ENCODE measurements at regions not wholly inside any gene's neighbourhood (a gene's known extent, or its start where the extent isn't known, plus 50 kb on each side); places are given as distances from the start of the nearest gene placed in this dataset.
"Not testable (repeated sequence)": the region's sequence is repeated elsewhere in the genome, so short reads cannot be mapped to it uniquely, and the experiment has no call there.

DNA sequence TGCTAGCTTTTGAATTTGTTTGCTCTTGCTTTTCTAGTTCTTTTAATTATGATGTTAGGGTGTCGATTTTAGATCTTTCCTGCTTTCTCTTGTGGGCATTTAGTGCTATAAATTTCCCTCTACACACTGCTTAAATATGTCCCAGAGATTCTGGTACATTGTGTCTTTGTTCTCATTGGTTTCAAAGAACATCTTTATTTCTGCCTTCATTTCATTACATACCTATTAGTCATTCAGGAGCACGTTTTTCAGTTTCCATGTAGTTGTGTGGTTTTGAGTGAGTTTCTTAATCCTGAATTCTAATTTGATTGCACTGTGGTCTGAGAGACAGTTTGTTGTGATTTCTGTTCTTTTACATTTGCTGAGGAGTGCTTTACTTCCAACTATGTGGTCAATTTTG, 51.2 kb upstream of the MB21D2 start:
- H3K9me3 Mint-ChIP-seq; H3K27me3 Mint-ChIP-seq (ENCODE audit: insufficient read depth); H3K36me3 Mint-ChIP-seq (ENCODE audit: low read depth); H3K4me3 Mint-ChIP-seq: not testable (repeated sequence)
- H3K27ac Mint-ChIP-seq: peak overlapping the region; percentile 24
- DNase-seq: peak; percentile 48
- H3K4me1 Mint-ChIP-seq (ENCODE audit: low read depth): peaks cover 19% of the 10 kb centered on the region

GRCh38 chr3:192980632-192981031, 63.0 kb upstream of the MB21D2 start:
- H3K4me3 Mint-ChIP-seq: no peak overlapping the region
- no peaks in the 10 kb centered on the region for H3K9me3 Mint-ChIP-seq
- no peak overlapping the region for H3K27ac Mint-ChIP-seq
- H3K36me3 Mint-ChIP-seq (ENCODE audit: low read depth): no peaks in the 10 kb centered on the region
- no peak for TF ChIP-seq CTCF (IDR thresholded peaks at IDR 0.05)
- H3K27me3 Mint-ChIP-seq (ENCODE audit: insufficient read depth): no peaks in the 10 kb centered on the region
- H3K4me1 Mint-ChIP-seq (ENCODE audit: low read depth): no peaks in the 10 kb centered on the region
- DNase-seq: no peak

- no peaks in the 10 kb centered on the region for H3K9me3 Mint-ChIP-seq
- no peak for TF ChIP-seq CTCF (IDR thresholded peaks at IDR 0.05)
Measured at GRCh38 chr3:192986379-192986778, 68.7 kb upstream of the MB21D2 start.

GRCh38 chr3:192991356-192991755, 73.7 kb upstream of the MB21D2 start:
- no peak for DNase-seq
- Mint-ChIP-seq H3K36me3 (ENCODE audit: low read depth) (no peaks in the 10 kb centered on the region), H3K9me3 (no peaks in the 10 kb centered on the region), H3K4me3 (no peak overlapping the region), H3K27me3 (ENCODE audit: insufficient read depth) (peaks cover 1% of the 10 kb centered on the region; the same call in 1 of the 2 replicates), H3K4me1 (ENCODE audit: low read depth) (peaks cover 20% of the 10 kb centered on the region), H3K27ac (no peak overlapping the region)
- TF ChIP-seq CTCF (IDR thresholded peaks at IDR 0.05): no peak

More at GRCh38 chr3:192986379-192986778, 68.7 kb upstream of the MB21D2 start:
- no peaks in the 10 kb centered on the region for H3K27me3 Mint-ChIP-seq (ENCODE audit: insufficient read depth)
- peaks cover 10% of the 10 kb centered on the region for H3K4me1 Mint-ChIP-seq (ENCODE audit: low read depth)
- no peaks in the 10 kb centered on the region for H3K36me3 Mint-ChIP-seq (ENCODE audit: low read depth)
- no peak overlapping the region for H3K4me3 Mint-ChIP-seq
- H3K27ac Mint-ChIP-seq: no peak overlapping the region
- DNase-seq: peak; percentile 17

GRCh38 chr3:192992361-192992760, 74.7 kb upstream of the MB21D2 start:
- H3K4me3 Mint-ChIP-seq: no peak overlapping the region
- H3K4me1 Mint-ChIP-seq (ENCODE audit: low read depth): peaks cover 17% of the 10 kb centered on the region
- peaks cover 3% of the 10 kb centered on the region for H3K27me3 Mint-ChIP-seq (ENCODE audit: insufficient read depth)

DNA sequence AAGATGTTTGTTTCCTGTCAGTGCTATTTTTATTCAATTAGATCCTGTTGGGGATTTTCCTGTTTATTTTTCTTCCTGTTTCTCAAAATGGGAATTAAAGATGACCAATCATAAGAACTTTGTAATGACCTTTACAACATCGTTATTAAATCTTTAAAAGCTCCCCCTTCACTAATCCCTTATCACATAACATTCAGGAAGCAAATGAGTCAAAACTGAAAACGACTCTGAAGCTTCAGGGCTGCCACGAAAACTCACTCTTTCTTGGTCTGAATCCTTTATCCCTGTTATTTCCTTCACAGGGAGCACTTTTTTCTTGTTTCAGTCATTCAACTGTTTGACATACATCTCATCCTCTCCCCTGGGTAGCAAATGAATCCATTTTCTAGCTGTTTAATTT, 75.8 kb upstream of the MB21D2 start:
- TF ChIP-seq CTCF (IDR thresholded peaks at IDR 0.05): no peak
- Mint-ChIP-seq H3K36me3 (ENCODE audit: low read depth) (no peaks in the 10 kb centered on the region), H3K27me3 (ENCODE audit: insufficient read depth) (peaks cover 3% of the 10 kb centered on the region), H3K9me3 (no peaks in the 10 kb centered on the region), H3K4me3 (peak overlapping the region; percentile 42), H3K4me1 (ENCODE audit: low read depth) (peaks cover 17% of the 10 kb centered on the region), H3K27ac (peak overlapping the region; percentile 25; the same call in 1 of the 2 replicates)
- DNase-seq: no peak

More at GRCh38 chr3:192992361-192992760, 74.7 kb upstream of the MB21D2 start:
- no peaks in the 10 kb centered on the region for H3K9me3 Mint-ChIP-seq
- H3K27ac Mint-ChIP-seq: no peak overlapping the region
- no peak for TF ChIP-seq CTCF (IDR thresholded peaks at IDR 0.05)
- no peak for DNase-seq
- no peaks in the 10 kb centered on the region for H3K36me3 Mint-ChIP-seq (ENCODE audit: low read depth)

- not testable (repeated sequence) for H3K4me3 Mint-ChIP-seq; H3K27ac Mint-ChIP-seq; H3K27me3 Mint-ChIP-seq (ENCODE audit: insufficient read depth); H3K36me3 Mint-ChIP-seq (ENCODE audit: low read depth); DNase-seq; H3K9me3 Mint-ChIP-seq; H3K4me1 Mint-ChIP-seq (ENCODE audit: low read depth)
Measured at GRCh38 chr3:193001113-193001512, 83.5 kb upstream of the MB21D2 start.

GRCh38 chr3:193003624-193004023, 86.0 kb upstream of the MB21D2 start:
- not testable (repeated sequence) for DNase-seq; H3K9me3 Mint-ChIP-seq; H3K4me3 Mint-ChIP-seq; H3K36me3 Mint-ChIP-seq (ENCODE audit: low read depth); H3K27ac Mint-ChIP-seq; H3K27me3 Mint-ChIP-seq (ENCODE audit: insufficient read depth); H3K4me1 Mint-ChIP-seq (ENCODE audit: low read depth)

Measured in HFFc6 (cell line).